Activated T-cell treated with anti-CD3 and anti-CD28 coated beads, Interleukin-2, amount 50 U/mL, for 4 hours (primary cell): ENCODE measurements at regions not wholly inside any gene's neighbourhood (a gene's known extent, or its start where the extent isn't known, plus 50 kb on each side); places are given as distances from the start of the nearest gene placed in this dataset.
A peak's percentile ranks its signal among the peaks of the same experiment; 100 is the strongest.

Experiments
- ATAC-seq, 2 donors: fragments of 200-7000 bp; cut with Tn5 transposase; one replicate each; pipeline ENCODE4 v1.10.0; 2021
- DNase-seq: peaks from one replicate; pipeline ENCODE4 v3.0.0-alpha.2; 2020
- H3K27me3 Mint-ChIP-seq: one replicate; pipeline ENCODE4 v1.8.0; 2021; ENCODE audit warnings: low read depth, mixed read lengths
- H3K36me3 Mint-ChIP-seq: one replicate; pipeline ENCODE4 v1.8.0; 2022; ENCODE audit warnings: mixed read lengths; ENCODE audit not compliant: insufficient read depth
- H3K4me1 Mint-ChIP-seq: one replicate; pipeline ENCODE4 v1.8.0; 2021; ENCODE audit warnings: low read depth, mixed read lengths
- H3K4me3 Mint-ChIP-seq: one replicate; pipeline ENCODE4 v1.8.0; 2021; ENCODE audit warnings: mild to moderate bottlenecking, moderate library complexity, mixed read lengths
- H3K9me3 Mint-ChIP-seq: one replicate; pipeline ENCODE4 v1.8.0; 2021; ENCODE audit warnings: mixed read lengths

DNA sequence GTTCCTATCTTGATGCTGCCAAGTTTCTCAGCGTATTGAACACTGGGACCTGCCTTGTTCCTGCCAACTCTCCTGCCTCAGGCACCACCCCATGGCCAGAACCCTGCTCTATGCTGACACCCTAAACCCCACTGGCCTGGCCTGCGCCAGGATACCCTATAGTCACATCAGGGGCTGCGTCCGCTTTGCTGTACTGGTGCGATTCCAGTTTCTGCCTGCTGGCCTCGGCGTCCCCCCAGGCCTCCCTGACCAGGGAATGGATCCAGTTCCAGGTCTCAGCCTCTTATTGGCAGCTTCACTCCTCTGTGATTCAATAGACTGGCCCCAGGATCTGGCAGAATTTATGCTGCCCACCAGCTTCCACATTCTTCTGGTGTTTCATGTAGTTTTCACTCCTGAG lies 55.0 kb downstream of the GPR6 start:
- H3K4me1 Mint-ChIP-seq = no peaks in the 10 kb centered on the region
- no peaks in the 10 kb centered on the region for H3K9me3 Mint-ChIP-seq
- no peaks in the 10 kb centered on the region for H3K36me3 Mint-ChIP-seq
- H3K4me3 Mint-ChIP-seq = no peak overlapping the region
- ATAC-seq = no peak
- no peaks in the 10 kb centered on the region for H3K27me3 Mint-ChIP-seq
- no peak for DNase-seq

DNA sequence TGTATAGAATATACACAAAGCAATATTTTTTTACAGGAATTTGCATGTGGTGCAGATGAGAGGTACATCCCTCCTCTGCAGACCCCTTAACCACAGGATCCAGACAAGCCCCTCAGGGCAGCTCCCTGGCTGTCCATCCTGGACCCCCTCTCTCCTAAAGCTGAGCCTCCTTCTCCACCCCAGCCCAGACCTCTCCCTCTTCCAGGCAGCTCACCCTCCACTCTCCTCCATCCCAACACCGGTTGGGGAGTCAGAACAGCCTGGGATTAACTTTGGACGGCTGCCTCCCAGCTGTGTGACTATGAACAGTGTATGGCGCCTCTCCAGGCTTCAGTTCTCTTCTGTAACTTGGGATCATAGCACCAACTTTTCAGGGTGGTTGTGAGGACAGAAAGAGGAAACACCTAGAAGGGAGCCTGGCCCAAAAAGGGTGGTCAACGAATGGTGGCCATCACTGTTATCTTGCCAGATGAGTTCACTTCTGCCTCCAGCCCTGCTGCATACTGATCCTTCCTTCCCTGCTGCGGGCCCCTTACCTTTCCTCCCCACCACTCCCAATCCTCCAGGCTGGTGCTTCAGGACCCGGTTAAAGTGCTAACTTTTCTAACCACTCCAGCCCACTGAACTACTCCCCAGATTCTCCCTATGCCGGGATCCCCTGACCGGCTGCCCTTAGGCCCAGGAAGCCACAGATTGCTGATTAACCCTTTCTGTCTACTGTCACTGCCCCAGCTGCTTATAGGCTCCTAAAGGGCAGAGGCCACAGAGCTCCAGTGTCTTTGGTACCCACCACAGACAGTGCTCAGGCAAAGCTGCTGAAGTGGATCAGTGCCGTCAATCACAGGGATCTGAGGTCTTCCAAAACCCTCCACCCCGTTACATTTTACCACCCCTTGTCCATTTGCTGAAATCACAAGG lies 55.9 kb downstream of the GPR6 start:
- Mint-ChIP-seq H3K36me3 (no peaks in the 10 kb centered on the region), H3K4me1 (peaks cover 2% of the 10 kb centered on the region), H3K4me3 (no peak overlapping the region), H3K9me3 (no peaks in the 10 kb centered on the region), H3K27me3 (no peaks in the 10 kb centered on the region)
- no peak for DNase-seq
- no peak for ATAC-seq

DNA sequence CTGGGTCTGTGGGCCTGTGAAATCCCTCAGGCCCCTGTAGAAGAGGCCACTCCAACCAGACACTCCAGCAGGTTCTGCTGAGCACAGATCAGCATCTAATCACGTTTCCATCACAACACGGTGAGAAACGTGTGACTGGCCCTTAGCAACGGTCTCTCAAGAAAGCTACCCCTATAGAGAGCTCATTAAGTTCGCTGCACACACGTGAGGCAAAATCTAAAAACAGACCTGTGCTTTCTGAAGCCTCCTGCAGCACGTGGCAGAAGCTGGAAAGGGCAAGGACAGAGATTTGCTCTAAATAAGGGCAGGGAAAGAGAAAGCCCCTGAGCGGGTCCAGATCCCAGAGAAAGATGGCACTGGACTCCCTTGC lies 56.5 kb downstream of the GPR6 start:
- ATAC-seq = no peak
- H3K9me3 Mint-ChIP-seq = no peaks in the 10 kb centered on the region
- H3K4me3 Mint-ChIP-seq = no peak overlapping the region
- peaks cover 8% of the 10 kb centered on the region for H3K4me1 Mint-ChIP-seq
- DNase-seq = no peak
- H3K36me3 Mint-ChIP-seq = no peaks in the 10 kb centered on the region
- H3K27me3 Mint-ChIP-seq = no peaks in the 10 kb centered on the region

- ATAC-seq (no peak), DNase-seq (no peak)
- no peaks in the 10 kb centered on the region for H3K36me3 Mint-ChIP-seq
- H3K4me1 Mint-ChIP-seq = peaks cover 13% of the 10 kb centered on the region
- no peaks in the 10 kb centered on the region for H3K9me3 Mint-ChIP-seq
- no peak overlapping the region for H3K4me3 Mint-ChIP-seq
- H3K27me3 Mint-ChIP-seq = no peaks in the 10 kb centered on the region
Measured at GRCh38 chr6:110035321-110035720, 57.2 kb downstream of the GPR6 start.

- ATAC-seq = no peak
- Mint-ChIP-seq H3K4me3 (no peak overlapping the region), H3K9me3 (no peaks in the 10 kb centered on the region), H3K4me1 (peaks cover 15% of the 10 kb centered on the region), H3K27me3 (no peaks in the 10 kb centered on the region), H3K36me3 (no peaks in the 10 kb centered on the region)
- no peak for DNase-seq
Measured at GRCh38 chr6:110036408-110037302, 58.5 kb downstream of the GPR6 start.

DNA sequence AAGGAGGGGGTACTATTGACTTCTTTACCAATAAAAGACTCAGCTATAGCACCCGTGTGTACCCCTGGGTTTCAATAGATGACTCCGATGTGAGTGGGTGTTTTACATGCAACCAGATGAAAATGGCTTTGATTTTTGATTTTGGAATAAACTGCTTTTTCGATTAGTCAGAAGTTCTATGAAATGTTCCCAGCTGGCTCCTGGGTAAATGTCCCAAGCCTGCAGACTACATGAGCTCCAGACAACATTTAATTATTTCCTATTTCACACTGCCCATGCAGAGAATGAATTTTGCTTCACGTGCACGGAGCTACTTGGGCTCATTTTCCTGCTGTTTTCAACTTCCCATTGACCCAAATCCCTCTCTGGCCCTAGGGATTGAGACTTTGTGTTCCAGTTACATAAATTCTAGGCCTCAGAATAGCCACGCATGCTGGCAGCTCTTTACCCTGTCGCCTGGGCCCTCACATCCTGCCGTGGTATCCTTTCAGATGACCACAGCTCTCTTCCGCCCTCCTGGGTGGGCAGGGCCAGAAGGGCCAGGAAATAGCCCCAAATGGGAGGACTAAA lies 59.7 kb downstream of the GPR6 start:
- Mint-ChIP-seq H3K4me3 (no peak overlapping the region), H3K27me3 (no peaks in the 10 kb centered on the region)

DNA sequence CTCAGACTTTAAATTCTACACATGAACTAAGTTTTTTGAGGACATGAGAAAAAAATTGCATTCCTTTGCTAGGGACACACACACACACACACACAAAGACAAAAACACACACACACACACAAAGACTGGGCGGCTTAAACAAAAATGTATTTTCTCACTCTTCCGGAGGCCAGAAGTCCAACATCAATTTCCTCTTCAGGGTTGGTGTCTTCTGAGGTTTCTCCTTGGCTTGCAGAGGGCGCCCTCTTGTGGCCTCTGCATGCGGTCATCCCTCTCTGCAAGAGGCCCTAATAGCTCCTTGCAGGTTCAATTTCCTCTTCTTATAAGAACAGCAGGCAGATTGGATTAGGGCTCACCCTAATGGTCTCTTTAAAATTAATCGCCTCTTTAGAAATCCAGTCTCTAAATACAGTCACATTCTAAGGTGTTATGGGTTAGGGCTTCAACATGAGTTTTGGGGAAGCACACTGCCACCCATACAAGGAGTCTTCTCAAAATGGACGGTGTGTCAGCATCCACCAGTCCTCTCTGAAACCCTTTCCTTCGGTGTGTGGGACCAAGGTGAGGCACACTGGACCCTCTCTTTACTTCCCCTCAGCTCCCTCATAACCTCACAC lies 61.4 kb downstream of the GPR6 start:
- peak; percentile 72 for DNase-seq

More for the DNA sequence above, 59.7 kb downstream of the GPR6 start:
- no peaks in the 10 kb centered on the region for H3K9me3 Mint-ChIP-seq
- no peak for ATAC-seq
- peaks cover 15% of the 10 kb centered on the region for H3K4me1 Mint-ChIP-seq
- no peak for DNase-seq
- no peaks in the 10 kb centered on the region for H3K36me3 Mint-ChIP-seq

GRCh38 chr6:110039981-110040383 lies 61.9 kb downstream of the GPR6 start:
- Mint-ChIP-seq H3K4me3 (peak overlapping the region; percentile 90), H3K9me3 (no peaks in the 10 kb centered on the region), H3K36me3 (no peaks in the 10 kb centered on the region), H3K4me1 (peaks cover 15% of the 10 kb centered on the region), H3K27me3 (no peaks in the 10 kb centered on the region)
- ATAC-seq (peak; percentile 61 to 70), DNase-seq (no peak)

More for the DNA sequence above, 61.4 kb downstream of the GPR6 start:
- peaks cover 15% of the 10 kb centered on the region for H3K4me1 Mint-ChIP-seq
- H3K36me3 Mint-ChIP-seq = no peaks in the 10 kb centered on the region
- H3K9me3 Mint-ChIP-seq = no peaks in the 10 kb centered on the region
- H3K4me3 Mint-ChIP-seq = peak overlapping the region; percentile 90
- H3K27me3 Mint-ChIP-seq = no peaks in the 10 kb centered on the region
- ATAC-seq = peak; percentile 89 to 90

DNA sequence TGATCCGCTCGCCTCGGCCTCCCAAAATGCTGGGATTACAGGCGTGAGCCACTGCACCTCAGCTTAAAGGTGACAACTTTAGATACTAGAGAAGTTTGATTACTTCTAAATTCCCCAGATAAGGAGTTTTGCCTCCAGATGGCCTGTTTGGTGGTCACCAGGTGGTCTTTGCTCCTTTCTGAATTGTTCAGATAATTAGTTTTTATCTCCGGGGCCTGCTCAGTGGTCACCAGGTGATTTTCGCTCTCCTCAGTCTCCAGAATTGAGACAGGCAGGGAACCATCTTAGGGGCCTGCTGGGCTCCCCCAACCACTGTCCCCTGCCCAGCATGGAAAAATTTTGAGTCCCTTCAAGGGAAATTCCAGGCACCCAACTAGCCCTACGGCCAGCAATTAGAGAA lies 62.6 kb downstream of the GPR6 start:
- ATAC-seq = no peak
- no peak overlapping the region for H3K4me3 Mint-ChIP-seq
- H3K4me1 Mint-ChIP-seq = peaks cover 15% of the 10 kb centered on the region
- H3K36me3 Mint-ChIP-seq = no peaks in the 10 kb centered on the region
- no peaks in the 10 kb centered on the region for H3K9me3 Mint-ChIP-seq
- no peak for DNase-seq
- H3K27me3 Mint-ChIP-seq = no peaks in the 10 kb centered on the region

GRCh38 chr6:110041126-110041525 lies 63.0 kb downstream of the GPR6 start:
- ATAC-seq = no peak

GRCh38 chr6:110041830-110042229 lies 63.7 kb downstream of the GPR6 start:
- Mint-ChIP-seq H3K4me1 (peaks cover 15% of the 10 kb centered on the region), H3K36me3 (no peaks in the 10 kb centered on the region), H3K4me3 (no peak overlapping the region), H3K9me3 (no peaks in the 10 kb centered on the region), H3K27me3 (no peaks in the 10 kb centered on the region)
- no peak for ATAC-seq
- DNase-seq = no peak

More at GRCh38 chr6:110041126-110041525, 63.0 kb downstream of the GPR6 start:
- Mint-ChIP-seq H3K4me3 (no peak overlapping the region), H3K27me3 (no peaks in the 10 kb centered on the region), H3K4me1 (peaks cover 15% of the 10 kb centered on the region), H3K36me3 (no peaks in the 10 kb centered on the region), H3K9me3 (no peaks in the 10 kb centered on the region)
- DNase-seq = no peak

DNA sequence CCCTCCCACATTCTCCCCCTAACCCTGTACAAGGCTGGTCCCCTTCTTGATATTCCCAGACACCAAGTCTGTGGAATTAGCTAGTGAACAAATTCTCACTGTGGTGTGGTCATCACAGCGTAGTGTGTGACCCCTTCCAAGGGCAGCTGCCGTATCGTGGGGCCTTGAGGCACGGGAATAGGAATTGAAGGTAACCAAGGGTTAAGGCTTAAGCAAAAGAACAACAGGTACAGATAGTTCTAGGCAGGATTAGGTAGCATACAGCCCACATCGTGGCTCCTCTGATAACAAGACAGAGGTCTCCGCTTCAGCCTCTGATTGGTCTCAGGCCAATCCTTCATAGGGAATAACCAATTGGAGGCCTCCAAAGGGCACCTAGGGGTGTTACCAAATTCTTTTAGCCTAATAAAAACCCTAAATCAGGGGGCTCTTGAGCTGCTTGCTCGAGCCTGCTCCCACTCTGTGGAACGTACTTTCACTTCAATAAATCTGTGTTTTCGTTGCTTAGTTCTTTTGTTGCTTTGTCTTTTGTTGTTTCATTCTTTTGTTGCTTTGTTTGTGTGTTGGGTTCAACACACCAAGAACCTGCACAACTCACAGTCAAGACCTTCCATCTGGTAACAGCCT lies 64.7 kb downstream of the GPR6 start:
- DNase-seq = no peak
- Mint-ChIP-seq H3K4me3 (no peak overlapping the region), H3K4me1 (peaks cover 15% of the 10 kb centered on the region), H3K9me3 (no peaks in the 10 kb centered on the region), H3K27me3 (peaks cover 3% of the 10 kb centered on the region), H3K36me3 (no peaks in the 10 kb centered on the region)
- ATAC-seq = no peak

- no peaks in the 10 kb centered on the region for H3K36me3 Mint-ChIP-seq
- H3K4me3 Mint-ChIP-seq = no peak overlapping the region
- H3K9me3 Mint-ChIP-seq = no peaks in the 10 kb centered on the region
- DNase-seq (no peak), ATAC-seq (no peak)
- peaks cover 15% of the 10 kb centered on the region for H3K4me1 Mint-ChIP-seq
- peaks cover 3% of the 10 kb centered on the region for H3K27me3 Mint-ChIP-seq
Measured at GRCh38 chr6:110043366-110043994, 65.4 kb downstream of the GPR6 start.
